ENCODE measurements at regions not wholly inside any gene's neighbourhood (a gene's known extent, or its start where the extent isn't known, plus 50 kb on each side); places are given as distances from the start of the nearest gene placed in this dataset.

DNA sequence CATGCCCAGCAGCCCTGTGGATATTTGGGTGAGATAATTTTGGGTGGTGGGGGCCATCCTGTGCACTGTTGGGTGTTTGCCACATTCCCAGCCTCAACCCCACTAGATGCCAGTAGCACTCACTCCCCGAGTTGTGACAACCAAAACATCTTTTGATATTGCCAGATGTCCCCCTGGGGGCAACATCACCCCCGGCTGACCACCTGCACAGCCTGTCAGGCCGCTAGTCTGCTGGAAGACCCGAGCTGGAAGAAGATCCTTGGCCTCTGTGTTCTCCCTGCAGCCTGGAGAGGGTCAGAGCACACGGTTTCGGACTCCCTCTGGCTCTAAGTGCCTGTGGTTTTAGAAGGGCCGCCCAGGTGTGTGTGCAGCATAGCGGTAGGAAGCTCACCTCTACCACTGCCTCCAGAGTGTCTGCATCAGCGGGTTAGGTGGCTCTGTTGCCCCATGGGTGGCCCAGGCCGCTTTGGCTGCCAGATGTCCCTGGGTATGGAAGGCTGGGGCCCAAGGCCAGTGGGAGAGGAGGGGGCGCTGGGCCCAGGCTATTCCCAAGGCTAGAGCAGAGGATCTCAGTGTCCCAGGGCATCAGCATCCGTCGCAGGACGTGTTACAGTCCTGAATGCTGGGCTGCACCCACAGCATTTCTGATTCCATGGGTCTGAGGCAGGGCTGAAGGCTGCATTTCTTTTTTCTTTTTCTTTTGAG lies 195.8 kb upstream of the GSE1 start:
- DNase-seq = no peak
- intact Hi-C loops (cut with DNase I; ENCODE audit: low total_unique reads) = no loop called here
- TF ChIP-seq EP300 (IDR thresholded peaks at IDR 0.05) (no peak), POLR2A (IDR thresholded peaks at IDR 0.05) (no peak), POLR2AphosphoS5 (IDR thresholded peaks at IDR 0.05) (no peak)
- TF ChIP-seq, protein P1, sequence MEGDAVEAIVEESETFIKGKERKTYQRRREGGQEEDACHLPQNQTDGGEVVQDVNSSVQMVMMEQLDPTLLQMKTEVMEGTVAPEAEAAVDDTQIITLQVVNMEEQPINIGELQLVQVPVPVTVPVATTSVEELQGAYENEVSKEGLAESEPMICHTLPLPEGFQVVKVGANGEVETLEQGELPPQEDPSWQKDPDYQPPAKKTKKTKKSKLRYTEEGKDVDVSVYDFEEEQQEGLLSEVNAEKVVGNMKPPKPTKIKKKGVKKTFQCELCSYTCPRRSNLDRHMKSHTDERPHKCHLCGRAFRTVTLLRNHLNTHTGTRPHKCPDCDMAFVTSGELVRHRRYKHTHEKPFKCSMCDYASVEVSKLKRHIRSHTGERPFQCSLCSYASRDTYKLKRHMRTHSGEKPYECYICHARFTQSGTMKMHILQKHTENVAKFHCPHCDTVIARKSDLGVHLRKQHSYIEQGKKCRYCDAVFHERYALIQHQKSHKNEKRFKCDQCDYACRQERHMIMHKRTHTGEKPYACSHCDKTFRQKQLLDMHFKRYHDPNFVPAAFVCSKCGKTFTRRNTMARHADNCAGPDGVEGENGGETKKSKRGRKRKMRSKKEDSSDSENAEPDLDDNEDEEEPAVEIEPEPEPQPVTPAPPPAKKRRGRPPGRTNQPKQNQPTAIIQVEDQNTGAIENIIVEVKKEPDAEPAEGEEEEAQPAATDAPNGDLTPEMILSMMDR (IDR thresholded peaks at IDR 0.05) = no peak
- Histone ChIP-seq H3K27ac (no peak overlapping the region), H3K4me1 (peaks cover 22 to 38% (median 33%) of the 10 kb centered on the region in 4 donors), H3K9me3 (no peaks in the 10 kb centered on the region), H3K36me3 (no peaks in the 10 kb centered on the region), H3K4me3 (no peak overlapping the region), H3K27me3 (no peaks in the 10 kb centered on the region)
- WGBS, 5 donors = 86 to 94% (median 88%) methylated on average over 14 of the region's 14 CpGs

DNA sequence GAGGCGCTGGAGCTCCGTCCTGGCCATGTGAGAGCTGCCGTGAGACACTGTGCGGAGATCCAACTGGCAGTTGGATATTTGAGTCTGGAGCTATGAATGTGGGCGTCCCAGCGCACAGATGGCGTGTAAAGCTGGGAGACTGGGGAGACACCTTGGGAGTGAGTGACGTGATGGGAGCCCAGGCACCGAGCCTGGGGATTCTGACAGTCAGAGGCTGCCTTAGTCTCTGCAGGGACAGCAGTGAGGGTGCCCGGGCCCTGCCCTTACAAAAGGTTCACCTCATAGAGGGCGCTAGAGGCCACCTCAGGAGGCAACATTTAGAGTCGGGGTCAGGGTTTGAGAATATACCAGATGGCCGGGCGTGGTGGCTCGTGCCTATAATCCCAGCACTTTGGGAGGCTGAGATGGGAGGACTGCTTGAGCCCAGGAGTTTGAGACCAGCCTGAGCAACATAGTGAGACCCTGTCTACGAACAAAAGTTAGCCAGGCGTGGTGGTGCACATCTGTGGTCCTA lies 194.1 kb upstream of the GSE1 start:
- no peaks in the 10 kb centered on the region for H3K27me3 ChIP-seq
- no peak for DNase-seq
- no peak overlapping the region for H3K4me3 ChIP-seq
- peaks cover 34 to 55% (median 48%) of the 10 kb centered on the region in 4 donors for H3K4me1 ChIP-seq
- H3K27ac ChIP-seq = no peak overlapping the region
- WGBS, 5 donors = 83 to 92% (median 88%) methylated on average over 17 of the region's 17 CpGs
- no peaks in the 10 kb centered on the region for H3K36me3 ChIP-seq
- H3K9me3 ChIP-seq = no peaks in the 10 kb centered on the region
- TF ChIP-seq, protein P1 (IDR thresholded peaks at IDR 0.05) = no peak
- TF ChIP-seq POLR2AphosphoS5 (IDR thresholded peaks at IDR 0.05) = no peak
- no peak for TF ChIP-seq EP300 (IDR thresholded peaks at IDR 0.05)
- TF ChIP-seq POLR2A (IDR thresholded peaks at IDR 0.05) = no peak
- intact Hi-C loops (cut with DNase I; ENCODE audit: low total_unique reads) = no loop called here

- Histone ChIP-seq H3K36me3 (no peaks in the 10 kb centered on the region), H3K27me3 (no peaks in the 10 kb centered on the region), H3K27ac (no peak overlapping the region), H3K4me3 (no peak overlapping the region), H3K9me3 (no peaks in the 10 kb centered on the region), H3K4me1 (peaks cover 40 to 62% (median 55%) of the 10 kb centered on the region in 4 donors)
- WGBS, 5 donors = 85 to 88% (median 87%) methylated on average over 19 to 21 of the region's 21 CpGs
- TF ChIP-seq POLR2AphosphoS5 (IDR thresholded peaks at IDR 0.05) (no peak), POLR2A (IDR thresholded peaks at IDR 0.05) (no peak), EP300 (IDR thresholded peaks at IDR 0.05) (no peak)
- TF ChIP-seq, protein P1 (IDR thresholded peaks at IDR 0.05) = no peak
- DNase-seq = no peak
- intact Hi-C loops (cut with DNase I; ENCODE audit: low total_unique reads) = no loop called here
These were observed 193.4 kb upstream of the GSE1 start for GRCh38 chr16:85419503-85420408.

DNA sequence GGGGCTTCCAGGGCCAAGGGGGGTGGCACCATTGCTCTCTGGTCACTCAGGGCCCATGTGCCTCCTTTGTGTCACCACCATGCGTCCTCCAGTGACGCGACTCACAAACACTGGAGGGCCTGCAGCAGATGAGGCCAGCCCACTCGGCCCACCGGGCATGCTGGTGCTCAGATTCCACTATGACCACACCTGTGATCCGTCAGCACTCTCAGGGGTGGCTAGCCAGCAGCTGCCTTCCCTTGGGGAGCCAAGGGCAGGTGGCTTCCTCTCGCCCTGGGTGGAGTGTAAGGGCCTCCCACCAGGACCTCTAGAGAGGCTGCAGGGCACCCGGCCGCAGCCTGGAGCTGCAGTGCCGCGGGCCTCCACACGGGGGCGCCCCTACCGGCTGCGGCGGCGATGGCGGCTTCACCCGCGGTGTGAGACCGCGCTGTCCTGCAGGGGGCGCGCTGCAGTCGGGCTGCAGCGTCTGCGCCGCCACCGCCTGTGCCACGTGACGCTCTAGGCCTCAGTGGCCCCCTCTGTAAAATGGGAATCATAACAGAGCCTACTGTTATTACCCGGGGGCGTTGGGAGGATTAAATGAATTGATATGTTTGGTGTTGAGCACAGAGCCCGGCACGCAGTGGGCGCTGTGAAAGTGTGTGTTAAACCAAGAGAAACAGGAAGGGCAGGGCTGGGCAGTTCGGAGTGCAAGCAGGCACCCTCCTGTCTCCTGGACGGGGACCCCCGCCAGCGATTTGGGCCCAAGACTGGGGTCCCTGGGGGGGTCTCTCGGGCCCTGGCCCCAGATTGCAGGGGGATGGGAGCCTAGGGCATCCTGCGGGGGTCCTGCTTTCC lies 192.4 kb upstream of the GSE1 start:
- no peak for TF ChIP-seq EP300 (IDR thresholded peaks at IDR 0.05)
- TF ChIP-seq, protein P1 (IDR thresholded peaks at IDR 0.05) = peak in 6 of 7 experiments; percentile 56 to 100 (median 100)
- TF ChIP-seq POLR2AphosphoS5 (IDR thresholded peaks at IDR 0.05) = peak in 2 of 3 donors; percentile 2 to 56
- no peak for TF ChIP-seq POLR2A (IDR thresholded peaks at IDR 0.05)
- H3K9me3 ChIP-seq = no peaks in the 10 kb centered on the region
- no peaks in the 10 kb centered on the region for H3K36me3 ChIP-seq
- WGBS, 5 donors = 27 to 40% (median 38%) methylated on average over 23 to 42 of the region's 42 CpGs
- H3K4me3 ChIP-seq = no peak overlapping the region
- peak; percentile 74 to 87 for DNase-seq
- intact Hi-C loops (cut with DNase I; ENCODE audit: low total_unique reads) = no loop called here
- peak overlapping the region in 3 of 5 donors; percentile 71 to 73 (median 73) for H3K27ac ChIP-seq
- no peaks in the 10 kb centered on the region for H3K27me3 ChIP-seq
- peaks cover 45 to 59% (median 56%) of the 10 kb centered on the region in 4 donors for H3K4me1 ChIP-seq
